ENCODE measurements at regions not wholly inside any gene's neighbourhood (a gene's known extent, or its start where the extent isn't known, plus 50 kb on each side); places are given as distances from the start of the nearest gene placed in this dataset.

DNA sequence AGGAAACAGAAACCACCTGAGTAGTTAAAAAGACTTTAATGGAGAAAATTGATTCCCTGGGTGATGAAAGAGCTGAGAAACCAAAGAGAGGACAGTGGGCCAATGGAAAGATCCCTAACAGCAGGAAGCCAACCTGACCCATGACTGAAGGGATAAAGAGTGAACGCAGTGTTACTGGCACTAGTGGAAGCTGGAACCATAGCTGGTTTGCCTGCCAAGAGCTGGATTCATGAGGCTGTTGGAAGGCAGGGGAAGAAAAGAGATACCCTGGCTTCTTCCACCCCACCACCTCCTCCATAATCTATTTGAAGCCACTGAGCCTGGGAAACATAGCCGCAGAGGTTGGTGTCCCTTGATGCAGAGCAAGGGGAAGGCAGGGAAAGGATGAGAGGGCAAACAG is 125.5 kb upstream of the PRKD1 start:
- TF ChIP-seq CTCF (IDR thresholded peaks at IDR 0.05 in 2 of 3, conservative IDR thresholded peaks at IDR 0.05 in 1 of 3; ENCODE audit: control insufficient read depth in 2 of 3, extremely low read depth in 1 of 3, insufficient read depth in 1 of 3, low read depth in 3 of 3, low read length in 3 of 3) (no peak), ATF2 (IDR thresholded peaks at IDR 0.05; ENCODE audit: low read length) (no peak), SPI1 (IDR thresholded peaks at IDR 0.05; ENCODE audit: borderline replicate concordance, insufficient read depth, low read depth, low read length) (no peak)
- TF ChIP-seq, protein P1, sequence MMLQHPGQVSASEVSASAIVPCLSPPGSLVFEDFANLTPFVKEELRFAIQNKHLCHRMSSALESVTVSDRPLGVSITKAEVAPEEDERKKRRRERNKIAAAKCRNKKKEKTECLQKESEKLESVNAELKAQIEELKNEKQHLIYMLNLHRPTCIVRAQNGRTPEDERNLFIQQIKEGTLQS (IDR thresholded peaks at IDR 0.05; ENCODE audit: borderline replicate concordance, extremely low read depth, low read depth, low read length) = no peak

Data from GM12878 (cell line).